ENCODE measurements at regions not wholly inside any gene's neighbourhood (a gene's known extent, or its start where the extent isn't known, plus 50 kb on each side); places are given as distances from the start of the nearest gene placed in this dataset.

DNA sequence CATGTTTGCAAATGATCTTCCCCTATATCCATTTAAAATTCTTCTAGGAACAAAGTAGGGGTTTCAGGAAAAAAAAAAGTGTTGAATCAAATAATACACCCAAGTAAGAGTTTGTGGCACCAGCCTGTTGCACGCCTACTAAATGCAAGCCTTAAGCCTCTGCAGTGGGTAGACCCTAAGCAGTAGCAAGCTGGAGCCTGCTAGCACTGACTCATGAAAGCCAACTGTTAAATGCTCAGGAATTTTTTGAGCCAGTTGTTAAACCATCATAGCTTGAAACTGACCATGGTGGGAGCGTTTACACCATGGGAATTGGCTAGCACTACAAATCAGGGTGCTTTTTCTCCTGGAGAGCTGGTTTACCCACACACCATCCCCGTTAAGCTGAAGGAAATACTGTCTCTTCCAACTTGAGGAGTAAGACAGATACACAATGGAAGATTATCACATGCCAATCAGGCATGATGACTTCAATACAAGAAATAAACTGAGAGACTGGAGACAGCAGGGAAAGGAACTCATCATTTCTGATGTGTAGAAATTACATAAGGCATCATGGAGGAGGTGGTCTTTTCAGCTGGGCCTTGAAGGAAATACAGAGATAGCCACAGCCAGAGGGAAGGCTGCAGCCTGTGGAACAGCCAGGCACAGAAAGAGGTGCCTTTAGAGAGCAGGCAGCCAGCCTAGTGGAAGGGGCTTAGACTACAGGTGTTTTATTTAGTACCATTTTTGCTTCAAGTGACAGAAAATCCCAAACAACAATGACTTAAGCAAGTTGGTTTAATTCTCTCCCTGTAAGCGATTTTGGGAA lies 110.8 kb downstream of the SNX5 start:
- Histone ChIP-seq H3K9me3 (ENCODE audit: low read length) (no peaks in the 10 kb centered on the region), H2AFZ (ENCODE audit: low read length) (no peak overlapping the region), H3K4me3 (replicated peaks in 1 of 3; ENCODE audit: insufficient read depth in 1 of 3, low read depth in 2 of 3, low read length in 3 of 3) (no peak overlapping the region), H3K4me1 (ENCODE audit: insufficient read depth, low read length) (peaks cover 97% of the 10 kb centered on the region), H3K4me2 (ENCODE audit: low read depth, low read length) (peak overlapping the region; percentile 59; the same call in 1 of the 2 replicates), H4K20me1 (ENCODE audit: insufficient read depth, low read length) (no peaks in the 10 kb centered on the region), H3K27me3 (ENCODE audit: control insufficient read depth in 1 of 2, insufficient read depth in 2 of 2, low read length in 2 of 2) (no peaks in the 10 kb centered on the region), H3K9ac (ENCODE audit: insufficient read depth, low read depth, low read length) (peak overlapping the region; percentile 51), H3K36me3 (replicated peaks in 1 of 2; ENCODE audit: control insufficient read depth in 1 of 2, insufficient read depth in 2 of 2, low read length in 2 of 2) (no peaks in the 10 kb centered on the region), H3K27ac (ENCODE audit: extremely low read length, insufficient read depth, low read length) (peak overlapping the region; percentile 86), H3K79me2 (ENCODE audit: insufficient read depth, low read length) (peaks cover 2% of the 10 kb centered on the region)
- intact Hi-C loops (cut with micrococcal nuclease; ENCODE audit: unreplicated experiment) (loop anchor here (2.0 to 5.0 kb wide), 3 partner anchors 17 to 139 kb away; no protein-coding TSS in a partner anchor), in situ Hi-C loops (cut with HindIII; ENCODE audit: extremely low pct_ligation_motif_present, low pct_unique_long_range_greater_than_20kb) (no loop called here)
- no peak for FAIRE-seq
- ChIA-PET CTCF (ENCODE audit: low intra/inter-chr PET ratio, low total read pairs) (no interaction called here), POLR2A (interaction anchor here (1.2 to 18.0 kb wide), 20 partner anchors 12 to 178 kb away, joined by 3 to 763 read pairs (median 16); partner anchors contain the start of genes MGME1 and RRBP1)
- ATAC-seq, result no peak
- 89% methylated on average over 4 of the region's 4 CpGs for WGBS (ENCODE audit: low lambda C conversion rate)
- no TSS peak for BruUV-seq (replicated peaks)
- no peak for DNase-seq (ENCODE audit: low spot score)
- TF ChIP-seq ZNF264 (CRISPR knock-in tag; IDR thresholded peaks at IDR 0.05), result 0 out of 2 replicates have a peak, but pooled peaks have one; percentile 21
- 0 out of 2 replicates have a peak, but pooled peaks have one; percentile 4 for TF ChIP-seq KDM1A (CRISPR knock-in tag; IDR thresholded peaks at IDR 0.05)
- TF ChIP-seq ZFP41 (CRISPR knock-in tag; IDR thresholded peaks at IDR 0.05; ENCODE audit: borderline replicate concordance), result no peak
- no peak for TF ChIP-seq SIN3A (IDR thresholded peaks at IDR 0.05; ENCODE audit: borderline replicate concordance, low read depth, low read length)
- no peak for TF ChIP-seq ZNF282 (IDR thresholded peaks at IDR 0.05; ENCODE audit: partially characterized antibody)
- TF ChIP-seq, protein P1, sequence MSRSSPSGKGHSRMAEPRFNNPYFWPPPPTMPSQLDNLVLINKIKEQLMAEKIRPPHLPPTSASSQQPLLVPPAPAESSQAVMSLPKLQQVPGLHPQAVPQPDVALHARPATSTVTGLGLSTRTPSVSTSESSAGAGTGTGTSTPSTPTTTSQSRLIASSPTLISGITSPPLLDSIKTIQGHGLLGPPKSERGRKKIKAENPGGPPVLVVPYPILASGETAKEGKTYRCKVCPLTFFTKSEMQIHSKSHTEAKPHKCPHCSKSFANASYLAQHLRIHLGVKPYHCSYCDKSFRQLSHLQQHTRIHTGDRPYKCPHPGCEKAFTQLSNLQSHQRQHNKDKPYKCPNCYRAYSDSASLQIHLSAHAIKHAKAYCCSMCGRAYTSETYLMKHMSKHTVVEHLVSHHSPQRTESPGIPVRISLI (CRISPR knock-in tag; IDR thresholded peaks at IDR 0.05; ENCODE audit: borderline replicate concordance), result 0 out of 2 replicates have a peak, but pooled peaks have one; percentile 22
- 0 out of 2 replicates have a peak, but pooled peaks have one; percentile 18 for TF ChIP-seq NR2C2 (CRISPR knock-in tag; IDR thresholded peaks at IDR 0.05; ENCODE audit: borderline replicate concordance)
- TF ChIP-seq ZNF747 (CRISPR knock-in tag; IDR thresholded peaks at IDR 0.05; ENCODE audit: borderline replicate concordance), result no peak
- TF ChIP-seq MED1 (CRISPR knock-in tag; IDR thresholded peaks at IDR 0.05), result peak; percentile 44
- 0 out of 2 replicates have a peak, but pooled peaks have one; percentile 4 for TF ChIP-seq ZMYM4 (CRISPR knock-in tag; IDR thresholded peaks at IDR 0.05)
- TF ChIP-seq RFXAP (CRISPR knock-in tag; IDR thresholded peaks at IDR 0.05; ENCODE audit: borderline replicate concordance), result 0 out of 2 replicates have a peak, but pooled peaks have one; percentile 2
- TF ChIP-seq RNF219 (CRISPR knock-in tag; IDR thresholded peaks at IDR 0.05), result no peak
- peak; percentile 43; the same call in 1 of the 2 replicates for TF ChIP-seq ZNF7 (CRISPR knock-in tag; IDR thresholded peaks at IDR 0.05)
- TF ChIP-seq TMF1 (CRISPR knock-in tag; IDR thresholded peaks at IDR 0.05; ENCODE audit: low read depth), result 0 out of 2 replicates have a peak, but pooled peaks have one; percentile 0
- TF ChIP-seq, protein P2, sequence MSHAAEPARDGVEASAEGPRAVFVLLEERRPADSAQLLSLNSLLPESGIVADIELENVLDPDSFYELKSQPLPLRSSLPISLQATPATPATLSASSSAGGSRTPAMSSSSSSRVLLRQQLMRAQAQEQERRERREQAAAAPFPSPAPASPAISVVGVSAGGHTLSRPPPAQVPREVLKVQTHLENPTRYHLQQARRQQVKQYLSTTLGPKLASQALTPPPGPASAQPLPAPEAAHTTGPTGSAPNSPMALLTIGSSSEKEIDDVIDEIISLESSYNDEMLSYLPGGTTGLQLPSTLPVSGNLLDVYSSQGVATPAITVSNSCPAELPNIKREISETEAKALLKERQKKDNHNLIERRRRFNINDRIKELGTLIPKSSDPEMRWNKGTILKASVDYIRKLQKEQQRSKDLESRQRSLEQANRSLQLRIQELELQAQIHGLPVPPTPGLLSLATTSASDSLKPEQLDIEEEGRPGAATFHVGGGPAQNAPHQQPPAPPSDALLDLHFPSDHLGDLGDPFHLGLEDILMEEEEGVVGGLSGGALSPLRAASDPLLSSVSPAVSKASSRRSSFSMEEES (CRISPR knock-in tag; IDR thresholded peaks at IDR 0.05), result peak; percentile 27; the same call in 1 of the 2 replicates
- no peak for TF ChIP-seq ZNF713 (CRISPR knock-in tag; IDR thresholded peaks at IDR 0.05)
- no peak for TF ChIP-seq MAFF (IDR thresholded peaks at IDR 0.05; ENCODE audit: low read depth, low read length)
- TF ChIP-seq SNAPC2 (CRISPR knock-in tag; IDR thresholded peaks at IDR 0.05), result no peak
- TF ChIP-seq POLR2AphosphoS5 (IDR thresholded peaks at IDR 0.05; ENCODE audit: low read depth, low read length), result 0 out of 2 replicates have a peak, but pooled peaks have one; percentile 16

Measured in HepG2 (cell line).